ENCODE measurements at regions not wholly inside any gene's neighbourhood (a gene's known extent, or its start where the extent isn't known, plus 50 kb on each side); places are given as distances from the start of the nearest gene placed in this dataset.
"Not testable (repeated sequence)": the region's sequence is repeated elsewhere in the genome, so short reads cannot be mapped to it uniquely, and the experiment has no call there.

GRCh38 chr2:53209679-53210458, 557.7 kb upstream of the CHAC2 start:
- DNase-seq (ENCODE audit: low read depth in 2 of 2): no peak

- DNase-seq (ENCODE audit: low read depth in 2 of 2): no peak
Measured at GRCh38 chr2:53208815-53209214, 558.8 kb upstream of the CHAC2 start.

GRCh38 chr2:53206226-53206625, 561.4 kb upstream of the CHAC2 start:
- not testable (repeated sequence) for DNase-seq (ENCODE audit: low read depth in 2 of 2)

- DNase-seq (ENCODE audit: low read depth in 2 of 2): no peak
Measured at GRCh38 chr2:53202063-53202462, 565.5 kb upstream of the CHAC2 start.

- DNase-seq (ENCODE audit: low read depth in 2 of 2): no peak
Measured at GRCh38 chr2:53200072-53200471, 567.5 kb upstream of the CHAC2 start.

- DNase-seq (ENCODE audit: low read depth in 2 of 2): no peak
Measured at GRCh38 chr2:53188851-53189510, 578.6 kb upstream of the CHAC2 start.

- no peak for DNase-seq (ENCODE audit: low read depth in 2 of 2)
Measured at GRCh38 chr2:53183581-53183980, 584.0 kb upstream of the CHAC2 start.

GRCh38 chr2:53182601-53183000, 585.0 kb upstream of the CHAC2 start:
- no peak for DNase-seq (ENCODE audit: low read depth in 2 of 2)

- DNase-seq (ENCODE audit: low read depth in 2 of 2): no peak
Measured at GRCh38 chr2:53181759-53182158, 585.8 kb upstream of the CHAC2 start.

- DNase-seq (ENCODE audit: low read depth in 2 of 2): no peak
Measured at GRCh38 chr2:53177327-53177726, 590.3 kb upstream of the CHAC2 start.

GRCh38 chr2:53174539-53174938, 593.1 kb upstream of the CHAC2 start:
- DNase-seq (ENCODE audit: low read depth in 2 of 2): no peak

GRCh38 chr2:53173698-53174455, 593.7 kb upstream of the CHAC2 start:
- no peak for DNase-seq (ENCODE audit: low read depth in 2 of 2)

GRCh38 chr2:53173091-53173490, 594.5 kb upstream of the CHAC2 start:
- DNase-seq (ENCODE audit: low read depth in 2 of 2): no peak

- DNase-seq (ENCODE audit: low read depth in 2 of 2): no peak
Measured at GRCh38 chr2:53170466-53170865, 597.1 kb upstream of the CHAC2 start.

- DNase-seq (ENCODE audit: low read depth in 2 of 2): no peak
Measured at GRCh38 chr2:53167227-53167626, 600.4 kb upstream of the CHAC2 start.

GRCh38 chr2:53150146-53150545, 617.5 kb upstream of the CHAC2 start:
- no peak for DNase-seq (ENCODE audit: low read depth in 2 of 2)

- DNase-seq (ENCODE audit: low read depth in 2 of 2): no peak
Measured at GRCh38 chr2:53148221-53148620, 619.4 kb upstream of the CHAC2 start.

- no peak for DNase-seq (ENCODE audit: low read depth in 2 of 2)
Measured at GRCh38 chr2:53131416-53131815, 636.2 kb upstream of the CHAC2 start.

- no peak for DNase-seq (ENCODE audit: low read depth in 2 of 2)
Measured at GRCh38 chr2:53130441-53130943, 637.1 kb upstream of the CHAC2 start.

GRCh38 chr2:53129851-53130250, 637.8 kb upstream of the CHAC2 start:
- no peak for DNase-seq (ENCODE audit: low read depth in 2 of 2)

- peak in 1 of 2 donors; percentile 0 for DNase-seq (ENCODE audit: low read depth in 2 of 2)
Measured at GRCh38 chr2:53127061-53127650, 640.4 kb upstream of the CHAC2 start.

- no peak for DNase-seq (ENCODE audit: low read depth in 2 of 2)
Measured at GRCh38 chr2:53114991-53115390, 652.6 kb upstream of the CHAC2 start.

All from dermis microvascular lymphatic vessel endothelial cell (primary cell).